ENCODE measurements at regions not wholly inside any gene's neighbourhood (a gene's known extent, or its start where the extent isn't known, plus 50 kb on each side); places are given as distances from the start of the nearest gene placed in this dataset.

DNA sequence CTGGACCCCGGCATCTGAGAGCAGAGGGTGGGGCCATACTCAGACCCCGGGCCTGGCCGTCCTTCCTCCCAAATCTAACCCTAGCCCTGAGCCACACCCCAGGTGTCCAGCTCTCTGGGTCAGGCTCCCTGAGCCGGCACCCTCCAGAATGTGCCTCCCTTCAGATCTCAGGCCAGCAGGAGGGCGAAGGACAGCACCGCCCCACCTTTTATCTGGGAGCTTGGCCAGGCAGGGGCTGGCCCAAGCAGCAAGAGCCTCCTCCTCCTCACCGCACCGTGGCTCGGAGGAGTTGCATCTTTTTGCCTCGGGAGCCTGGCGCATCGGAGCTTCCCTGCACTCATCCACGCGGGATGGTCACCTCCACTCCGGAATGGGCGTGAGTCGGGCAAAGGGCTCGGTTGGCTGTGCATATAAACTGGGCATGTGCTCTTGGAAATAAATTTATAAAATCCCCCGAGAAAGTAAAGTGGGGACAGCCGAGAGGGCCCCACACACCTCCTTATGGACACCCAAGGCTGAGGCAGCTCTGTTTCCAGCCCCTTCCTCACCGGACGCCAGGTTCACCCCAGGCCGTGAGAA lies 69.1 kb upstream of the CTDP1 start:
- no peak overlapping the region for H3K4me3 ChIP-seq
- H3K36me3 ChIP-seq: no peaks in the 10 kb centered on the region
- TF ChIP-seq, protein P1, sequence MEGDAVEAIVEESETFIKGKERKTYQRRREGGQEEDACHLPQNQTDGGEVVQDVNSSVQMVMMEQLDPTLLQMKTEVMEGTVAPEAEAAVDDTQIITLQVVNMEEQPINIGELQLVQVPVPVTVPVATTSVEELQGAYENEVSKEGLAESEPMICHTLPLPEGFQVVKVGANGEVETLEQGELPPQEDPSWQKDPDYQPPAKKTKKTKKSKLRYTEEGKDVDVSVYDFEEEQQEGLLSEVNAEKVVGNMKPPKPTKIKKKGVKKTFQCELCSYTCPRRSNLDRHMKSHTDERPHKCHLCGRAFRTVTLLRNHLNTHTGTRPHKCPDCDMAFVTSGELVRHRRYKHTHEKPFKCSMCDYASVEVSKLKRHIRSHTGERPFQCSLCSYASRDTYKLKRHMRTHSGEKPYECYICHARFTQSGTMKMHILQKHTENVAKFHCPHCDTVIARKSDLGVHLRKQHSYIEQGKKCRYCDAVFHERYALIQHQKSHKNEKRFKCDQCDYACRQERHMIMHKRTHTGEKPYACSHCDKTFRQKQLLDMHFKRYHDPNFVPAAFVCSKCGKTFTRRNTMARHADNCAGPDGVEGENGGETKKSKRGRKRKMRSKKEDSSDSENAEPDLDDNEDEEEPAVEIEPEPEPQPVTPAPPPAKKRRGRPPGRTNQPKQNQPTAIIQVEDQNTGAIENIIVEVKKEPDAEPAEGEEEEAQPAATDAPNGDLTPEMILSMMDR (IDR thresholded peaks at IDR 0.05): no peak
- H3K27me3 ChIP-seq: no peaks in the 10 kb centered on the region
- no peak for DNase-seq (ENCODE audit: low spot score)
- peak overlapping the region in 1 of 2 donors; percentile 21 for H3K27ac ChIP-seq
- H3K9me3 ChIP-seq: no peaks in the 10 kb centered on the region
- peaks cover 0 to 13% of the 10 kb centered on the region in 2 donors for H3K4me1 ChIP-seq

DNA sequence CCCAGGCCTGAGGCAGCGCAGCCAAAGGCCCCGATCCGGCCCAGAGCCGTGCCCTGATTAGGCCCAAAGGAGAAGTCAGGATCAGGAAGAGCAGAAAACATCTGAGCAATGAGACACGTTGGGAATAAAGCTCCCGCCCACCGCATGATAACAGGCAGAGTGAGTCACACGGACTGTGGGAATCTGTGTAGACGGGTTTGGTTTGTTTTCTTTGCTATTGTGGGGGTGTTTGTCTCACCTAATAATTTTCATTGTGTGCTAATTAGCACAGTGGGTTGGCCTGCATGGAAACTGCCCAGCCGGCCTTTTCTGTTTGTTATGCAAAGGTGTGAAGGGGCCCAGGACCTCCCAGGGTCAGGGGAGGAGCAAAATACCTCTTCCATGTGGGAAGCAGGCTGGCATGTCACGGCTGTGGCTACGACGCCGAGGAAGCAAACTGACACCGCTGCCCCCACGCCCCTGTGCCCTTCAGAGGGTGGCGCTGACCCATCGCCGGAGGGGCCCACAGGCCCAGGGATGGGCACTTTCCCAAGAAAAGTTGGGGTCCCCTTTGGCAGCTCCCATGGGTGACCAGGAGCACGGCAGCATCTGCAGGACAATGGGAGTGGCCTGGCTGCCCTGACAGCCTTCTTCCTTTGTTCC lies 68.4 kb upstream of the CTDP1 start:
- DNase-seq (ENCODE audit: low spot score): peak; percentile 84
- peak overlapping the region; percentile 11 to 21 for H3K27ac ChIP-seq
- no peaks in the 10 kb centered on the region for H3K36me3 ChIP-seq
- H3K27me3 ChIP-seq: no peaks in the 10 kb centered on the region
- H3K4me3 ChIP-seq: no peak overlapping the region
- TF ChIP-seq, protein P1 (IDR thresholded peaks at IDR 0.05): no peak
- H3K9me3 ChIP-seq: no peaks in the 10 kb centered on the region
- peaks cover 0 to 13% of the 10 kb centered on the region in 2 donors for H3K4me1 ChIP-seq

DNA sequence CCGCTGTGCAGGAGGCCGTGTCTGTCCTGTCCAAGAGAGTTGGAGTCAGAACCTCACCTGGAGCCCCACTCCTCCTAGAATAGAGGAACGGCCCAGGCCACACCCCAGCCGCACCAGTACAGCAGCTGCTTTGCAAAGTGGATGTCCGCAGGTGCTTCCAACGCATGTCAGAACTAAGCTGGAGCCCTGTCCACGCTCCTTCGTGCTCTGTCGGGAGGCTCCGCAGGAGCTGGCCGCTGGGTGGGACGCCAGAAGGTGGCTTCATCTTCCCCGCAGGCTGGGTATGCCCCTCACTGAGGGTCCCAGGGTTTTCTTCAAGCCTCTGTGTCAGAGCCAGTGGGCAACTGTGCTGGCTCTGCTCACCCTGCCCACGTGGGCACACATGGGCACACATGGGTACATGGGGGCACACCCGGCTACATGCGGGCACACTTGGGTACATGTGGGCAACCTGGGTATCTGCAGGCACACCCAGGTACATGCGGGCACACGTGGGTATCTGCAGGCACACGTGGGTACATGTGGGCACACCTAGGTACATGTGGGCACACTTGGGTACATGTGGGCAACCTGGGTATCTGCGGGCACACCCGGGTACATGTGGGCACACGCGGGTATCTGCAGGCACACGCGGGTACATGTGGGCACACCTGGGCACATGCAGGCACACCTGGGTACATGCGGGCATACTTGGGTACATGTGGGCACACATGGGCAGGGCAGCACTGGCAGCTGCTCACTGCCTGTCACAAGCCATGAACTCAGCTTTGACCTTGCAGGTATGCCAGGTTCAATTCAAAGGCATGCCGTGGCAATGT lies 67.1 kb upstream of the CTDP1 start:
- Histone ChIP-seq H3K4me1 (peaks cover 0 to 18% of the 10 kb centered on the region in 2 donors), H3K9me3 (no peaks in the 10 kb centered on the region), H3K36me3 (no peaks in the 10 kb centered on the region), H3K27ac (no peak overlapping the region), H3K4me3 (no peak overlapping the region), H3K27me3 (no peaks in the 10 kb centered on the region)
- no peak for DNase-seq (ENCODE audit: low spot score)
- TF ChIP-seq, protein P1 (IDR thresholded peaks at IDR 0.05): no peak

DNA sequence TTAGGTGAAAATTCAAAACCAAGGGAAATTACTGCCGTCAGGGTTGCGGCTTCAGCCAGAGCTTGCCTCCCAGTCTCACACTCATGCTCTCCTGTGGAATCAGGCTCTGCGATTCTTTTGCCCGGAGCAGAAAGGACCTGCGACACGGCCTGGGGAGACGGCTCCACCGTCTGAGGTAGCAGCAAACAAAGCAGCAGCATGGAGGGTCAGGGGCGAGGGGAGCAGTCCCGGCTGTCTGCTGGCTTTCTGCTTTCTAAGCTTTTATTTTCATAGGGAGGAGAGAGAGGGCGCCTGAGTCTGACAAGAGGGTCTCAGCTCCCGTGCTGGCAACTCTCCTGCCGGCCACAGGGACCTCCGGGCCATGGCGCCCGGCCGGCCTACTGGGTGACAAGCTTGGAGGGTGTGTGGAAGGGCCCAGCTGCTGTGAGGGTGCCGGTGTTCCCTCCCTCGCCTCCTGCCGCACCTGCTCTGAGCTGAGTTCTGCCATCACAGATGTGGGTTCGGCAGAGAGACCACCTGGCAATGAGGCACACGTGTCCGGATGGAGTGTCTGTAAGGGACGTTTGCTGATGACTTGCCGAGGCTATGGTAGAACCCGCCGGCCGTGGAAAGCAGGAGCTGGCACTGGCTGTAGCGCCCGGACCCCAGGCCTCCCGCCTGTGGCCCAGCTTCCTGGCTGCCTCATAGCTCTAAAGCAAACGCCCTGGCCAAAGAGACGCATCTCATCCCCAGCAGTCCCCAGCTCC lies 66.2 kb upstream of the CTDP1 start:
- H3K27ac ChIP-seq: no peak overlapping the region
- no peaks in the 10 kb centered on the region for H3K27me3 ChIP-seq
- TF ChIP-seq, protein P1 (IDR thresholded peaks at IDR 0.05): no peak
- H3K4me3 ChIP-seq: no peak overlapping the region
- no peaks in the 10 kb centered on the region for H3K9me3 ChIP-seq
- no peaks in the 10 kb centered on the region for H3K36me3 ChIP-seq
- DNase-seq (ENCODE audit: low spot score): no peak
- H3K4me1 ChIP-seq: peaks cover 0 to 18% of the 10 kb centered on the region in 2 donors

DNA sequence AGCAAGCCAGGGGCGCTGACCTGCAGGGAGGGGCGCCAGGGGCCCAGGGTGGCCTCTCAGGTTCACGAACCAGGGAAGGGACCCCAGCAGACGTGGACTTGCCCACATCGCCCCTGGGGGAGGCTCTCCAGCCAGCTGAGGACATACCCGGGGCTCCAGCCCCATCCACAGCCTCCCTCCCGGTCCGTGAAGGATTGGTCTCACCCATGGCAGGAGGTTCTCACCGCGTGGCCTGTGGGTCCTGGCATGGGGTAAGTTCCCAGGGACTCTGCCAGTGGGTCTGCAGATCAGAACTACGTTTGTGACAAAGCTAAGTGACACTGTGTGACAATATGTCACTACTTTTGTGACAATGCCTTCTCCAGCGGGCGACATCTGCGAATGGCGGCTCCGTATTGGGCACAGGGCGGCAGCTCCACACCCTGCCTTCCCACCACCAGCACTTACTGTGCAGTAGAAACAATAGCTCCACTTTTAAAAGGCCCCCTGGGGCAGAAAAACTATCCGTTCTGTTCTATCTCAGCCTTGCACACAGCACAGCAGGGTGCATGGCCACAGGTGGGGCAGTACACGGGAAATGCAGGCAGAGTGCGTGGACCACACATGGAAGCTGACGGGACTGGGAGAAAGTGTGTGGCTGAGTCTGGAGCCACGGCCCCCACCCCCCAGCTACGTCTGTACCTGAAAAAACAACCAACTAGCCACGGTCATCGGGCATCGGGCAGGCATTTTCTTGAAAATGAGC lies 65.2 kb upstream of the CTDP1 start:
- no peak for DNase-seq (ENCODE audit: low spot score)
- Histone ChIP-seq H3K27ac (no peak overlapping the region), H3K36me3 (no peaks in the 10 kb centered on the region), H3K4me3 (no peak overlapping the region), H3K27me3 (no peaks in the 10 kb centered on the region), H3K4me1 (peaks cover 0 to 18% of the 10 kb centered on the region in 2 donors), H3K9me3 (no peaks in the 10 kb centered on the region)
- TF ChIP-seq, protein P1 (IDR thresholded peaks at IDR 0.05): no peak
